GM12873 (cell line): ENCODE measurements at regions not wholly inside any gene's neighbourhood (a gene's known extent, or its start where the extent isn't known, plus 50 kb on each side); places are given as distances from the start of the nearest gene placed in this dataset.

Source experiments
- CTCF ChIP-seq: IDR thresholded peaks from 2 replicates; pipeline ENCODE4 v1.5.1; 2012; ENCODE audit warnings: low read depth, mild to moderate bottlenecking, moderate library complexity, low read length, control low read depth; ENCODE audit not compliant: insufficient read depth; ENCODE audit errors: missing control alignments

GRCh38 chr10:83990126-83990525 lies 149.2 kb upstream of the GHITM start:
- TF ChIP-seq CTCF: no peak

- peak; percentile 70 for TF ChIP-seq CTCF
Observed at GRCh38 chr10:83991986-83992753, 147.1 kb upstream of the GHITM start.

- TF ChIP-seq CTCF: no peak
Observed at GRCh38 chr10:83994325-83994724, 145.0 kb upstream of the GHITM start.

GRCh38 chr10:83995738-83996331 lies 143.5 kb upstream of the GHITM start:
- no peak for TF ChIP-seq CTCF

- no peak for TF ChIP-seq CTCF
Observed at GRCh38 chr10:84004221-84004620, 135.1 kb upstream of the GHITM start.

- no peak for TF ChIP-seq CTCF
Observed at GRCh38 chr10:84005403-84005802, 133.9 kb upstream of the GHITM start.

- TF ChIP-seq CTCF: no peak
Observed at GRCh38 chr10:84007482-84007881, 131.8 kb upstream of the GHITM start.
